GM23248 (cell line): ENCODE measurements at regions not wholly inside any gene's neighbourhood (a gene's known extent, or its start where the extent isn't known, plus 50 kb on each side); places are given as distances from the start of the nearest gene placed in this dataset.

Experiments used
- EZH2 ChIP-seq: fragments of 200-600 bp; sonication (generic); IDR thresholded peaks from 2 replicates; pipeline ENCODE4 v1.6.1; 2018; ENCODE audit warnings: antibody characterized with exemption, mild to moderate bottlenecking; ENCODE audit not compliant: insufficient read depth, poor library complexity, severe bottlenecking
- EZH2phosphoT487 ChIP-seq: fragments of 200-600 bp; sonication (generic); IDR thresholded peaks from 2 replicates; pipeline ENCODE4 v1.6.1; 2018; ENCODE audit warnings: antibody characterized with exemption, moderate library complexity, mild to moderate bottlenecking, low read depth; ENCODE audit not compliant: insufficient read depth

DNA sequence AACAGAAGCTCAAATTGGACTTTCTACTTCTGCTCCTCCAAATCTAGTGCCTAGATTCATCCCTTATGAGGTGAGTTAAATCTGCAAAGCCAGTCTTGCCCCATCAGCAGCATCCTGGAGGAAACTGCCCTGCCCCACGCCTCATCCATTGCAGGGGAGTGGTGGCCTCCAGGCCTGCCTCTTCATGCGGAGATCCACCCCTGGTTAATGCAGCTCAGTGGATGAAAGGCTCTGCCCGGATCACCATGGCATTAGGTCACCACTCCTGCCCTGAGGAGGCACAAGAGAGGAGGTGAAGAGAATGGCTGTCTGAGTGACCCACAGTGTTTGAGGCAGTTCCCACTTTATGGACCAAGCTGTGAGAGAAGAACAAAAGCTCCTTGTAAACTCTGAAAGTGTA is 218.1 kb downstream of the C12orf75 start:
- TF ChIP-seq EZH2 (no peak), EZH2phosphoT487 (no peak)
